ENCODE measurements at regions not wholly inside any gene's neighbourhood (a gene's known extent, or its start where the extent isn't known, plus 50 kb on each side); places are given as distances from the start of the nearest gene placed in this dataset.

- in situ Hi-C loops (cut with HindIII; ENCODE audit: low pct_ligation_motif_present, low sequenced_read_pairs): no loop called here
- H3K27me3 ChIP-seq (replicated peaks): no peaks in the 10 kb centered on the region
- no peak for DNase-seq
These were observed 472.4 kb downstream of the DIPK2A start for GRCh38 chr3:144444061-144444460.

GRCh38 chr3:144444546-144444945 is 472.9 kb downstream of the DIPK2A start:
- no peaks in the 10 kb centered on the region for H3K36me3 ChIP-seq (replicated peaks)
- DNase-seq: no peak
- H3K27ac ChIP-seq: no peak overlapping the region
- no peaks in the 10 kb centered on the region for H3K27me3 ChIP-seq (replicated peaks)
- in situ Hi-C loops (cut with HindIII; ENCODE audit: low pct_ligation_motif_present, low sequenced_read_pairs): no loop called here
- TF ChIP-seq CTCF (IDR thresholded peaks at IDR 0.05; ENCODE audit: low read depth, low read length, missing control alignments): no peak
- H3K4me3 ChIP-seq (ENCODE audit: low read depth, low read length): no peak overlapping the region

More at GRCh38 chr3:144444061-144444460, 472.4 kb downstream of the DIPK2A start:
- Histone ChIP-seq H3K36me3 (replicated peaks) (no peaks in the 10 kb centered on the region), H3K4me3 (ENCODE audit: low read depth, low read length) (no peak overlapping the region), H3K27ac (no peak overlapping the region)
- no peak for TF ChIP-seq CTCF (IDR thresholded peaks at IDR 0.05; ENCODE audit: low read depth, low read length, missing control alignments)

GRCh38 chr3:144455841-144456440 is 484.3 kb downstream of the DIPK2A start:
- no peak for TF ChIP-seq CTCF (IDR thresholded peaks at IDR 0.05; ENCODE audit: low read depth, low read length, missing control alignments)
- in situ Hi-C loops (cut with HindIII; ENCODE audit: low pct_ligation_motif_present, low sequenced_read_pairs): no loop called here
- Histone ChIP-seq H3K4me3 (ENCODE audit: low read depth, low read length) (no peak overlapping the region), H3K27me3 (replicated peaks) (no peaks in the 10 kb centered on the region), H3K36me3 (replicated peaks) (no peaks in the 10 kb centered on the region), H3K27ac (no peak overlapping the region)
- DNase-seq: no peak

GRCh38 chr3:144457758-144458157 is 486.1 kb downstream of the DIPK2A start:
- H3K27me3 ChIP-seq (replicated peaks): no peaks in the 10 kb centered on the region
- H3K27ac ChIP-seq: no peak overlapping the region
- in situ Hi-C loops (cut with HindIII; ENCODE audit: low pct_ligation_motif_present, low sequenced_read_pairs): no loop called here
- no peak for TF ChIP-seq CTCF (IDR thresholded peaks at IDR 0.05; ENCODE audit: low read depth, low read length, missing control alignments)
- H3K36me3 ChIP-seq (replicated peaks): no peaks in the 10 kb centered on the region
- DNase-seq: no peak
- H3K4me3 ChIP-seq (ENCODE audit: low read depth, low read length): no peak overlapping the region

- Histone ChIP-seq H3K4me3 (ENCODE audit: low read depth, low read length) (no peak overlapping the region), H3K36me3 (replicated peaks) (no peaks in the 10 kb centered on the region), H3K27me3 (replicated peaks) (no peaks in the 10 kb centered on the region), H3K27ac (no peak overlapping the region)
- no peak for TF ChIP-seq CTCF (IDR thresholded peaks at IDR 0.05; ENCODE audit: low read depth, low read length, missing control alignments)
- no peak for DNase-seq
- in situ Hi-C loops (cut with HindIII; ENCODE audit: low pct_ligation_motif_present, low sequenced_read_pairs): no loop called here
These were observed 486.7 kb downstream of the DIPK2A start for GRCh38 chr3:144458283-144458682.

GRCh38 chr3:144462337-144462736 is 490.7 kb downstream of the DIPK2A start:
- H3K36me3 ChIP-seq (replicated peaks): no peaks in the 10 kb centered on the region
- TF ChIP-seq CTCF (IDR thresholded peaks at IDR 0.05; ENCODE audit: low read depth, low read length, missing control alignments): no peak
- in situ Hi-C loops (cut with HindIII; ENCODE audit: low pct_ligation_motif_present, low sequenced_read_pairs): no loop called here
- H3K4me3 ChIP-seq (ENCODE audit: low read depth, low read length): no peak overlapping the region
- DNase-seq: no peak
- H3K27me3 ChIP-seq (replicated peaks): no peaks in the 10 kb centered on the region
- H3K27ac ChIP-seq: no peak overlapping the region
